ENCODE measurements at regions not wholly inside any gene's neighbourhood (a gene's known extent, or its start where the extent isn't known, plus 50 kb on each side); places are given as distances from the start of the nearest gene placed in this dataset.

- DNase-seq = no peak
Measured at GRCh38 chr2:30310371-30310770, 79.0 kb downstream of the LBH start.

GRCh38 chr2:30310955-30311354 lies 79.6 kb downstream of the LBH start:
- DNase-seq = no peak

GRCh38 chr2:30311711-30312110 lies 80.4 kb downstream of the LBH start:
- DNase-seq = no peak

GRCh38 chr2:30312916-30313315 lies 81.6 kb downstream of the LBH start:
- DNase-seq = no peak

GRCh38 chr2:30314981-30315380 lies 83.6 kb downstream of the LBH start:
- DNase-seq = no peak

- no peak for DNase-seq
Measured at GRCh38 chr2:30315391-30316063, 84.2 kb downstream of the LBH start.

GRCh38 chr2:30316408-30316807 lies 85.1 kb downstream of the LBH start:
- DNase-seq = no peak

GRCh38 chr2:30318987-30319782 lies 87.9 kb downstream of the LBH start:
- no peak for DNase-seq

GRCh38 chr2:30321466-30321865 lies 90.1 kb downstream of the LBH start:
- no peak for DNase-seq

GRCh38 chr2:30323499-30323898 lies 92.2 kb downstream of the LBH start:
- DNase-seq = no peak

GRCh38 chr2:30324245-30324908 lies 93.0 kb downstream of the LBH start:
- no peak for DNase-seq

GRCh38 chr2:30325600-30326328 lies 94.4 kb downstream of the LBH start:
- no peak for DNase-seq

- DNase-seq = no peak
Measured at GRCh38 chr2:30326497-30326896, 95.2 kb downstream of the LBH start.

- DNase-seq = no peak
Measured at GRCh38 chr2:30331038-30331437, 99.7 kb downstream of the LBH start.

- DNase-seq = no peak
Measured at GRCh38 chr2:30331869-30332268, 100.5 kb downstream of the LBH start.

GRCh38 chr2:30332791-30333453 lies 101.6 kb downstream of the LBH start:
- peak; percentile 76 for DNase-seq

GRCh38 chr2:30334762-30335363 lies 103.5 kb downstream of the LBH start:
- no peak for DNase-seq

GRCh38 chr2:30336084-30336483 lies 104.8 kb downstream of the LBH start:
- no peak for DNase-seq

GRCh38 chr2:30336978-30337841 lies 105.9 kb downstream of the LBH start:
- peak; percentile 79 for DNase-seq

GRCh38 chr2:30338475-30338874 lies 107.1 kb downstream of the LBH start:
- no peak for DNase-seq

- DNase-seq = no peak
Measured at GRCh38 chr2:30339071-30339470, 107.7 kb downstream of the LBH start.

Data from activated CD8-positive, alpha-beta memory T cell treated with anti-CD3 and anti-CD28 coated beads for 24 hours (primary cell).